GM12864 (cell line): ENCODE measurements at regions not wholly inside any gene's neighbourhood (a gene's known extent, or its start where the extent isn't known, plus 50 kb on each side); places are given as distances from the start of the nearest gene placed in this dataset.

Experiments used
- DNase-seq: peaks from one replicate; pipeline ENCODE4 v3.0.0-alpha.2; 2011; ENCODE audit warnings: low read depth
- H3K4me3 ChIP-seq: 2 replicates; pipeline ENCODE4 v1.5.1; 2011; ENCODE audit warnings: mild to moderate bottlenecking, low read depth, low read length, control low read depth
- TF ChIP-seq, protein P1 (sequence below): IDR thresholded peaks from 2 replicates; pipeline ENCODE4 v1.5.1; 2011; ENCODE audit warnings: low read depth, mild to moderate bottlenecking, moderate library complexity, low read length, control low read depth, inconsistent platforms; ENCODE audit errors: missing control alignments

DNA sequence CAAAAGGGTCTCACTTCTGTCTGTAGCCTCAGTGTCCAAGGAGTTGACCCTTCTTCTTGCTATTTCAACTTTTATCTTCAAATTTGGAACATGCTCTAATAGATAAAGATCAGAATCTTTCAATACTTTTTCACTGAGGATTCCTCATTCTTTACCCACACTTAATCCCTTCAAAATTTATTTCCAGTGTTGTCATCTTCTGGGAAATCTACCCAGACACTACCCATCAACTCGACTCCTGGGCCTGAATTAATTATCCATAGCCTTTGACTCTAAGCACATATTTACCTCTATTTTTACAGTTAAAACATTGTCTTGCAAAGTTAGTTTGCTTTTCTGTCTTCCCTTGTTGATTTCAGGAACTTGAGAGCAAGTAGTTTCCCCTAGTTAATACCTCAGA lies 1022.5 kb downstream of the PCDH9 start:
- TF ChIP-seq, protein P1, sequence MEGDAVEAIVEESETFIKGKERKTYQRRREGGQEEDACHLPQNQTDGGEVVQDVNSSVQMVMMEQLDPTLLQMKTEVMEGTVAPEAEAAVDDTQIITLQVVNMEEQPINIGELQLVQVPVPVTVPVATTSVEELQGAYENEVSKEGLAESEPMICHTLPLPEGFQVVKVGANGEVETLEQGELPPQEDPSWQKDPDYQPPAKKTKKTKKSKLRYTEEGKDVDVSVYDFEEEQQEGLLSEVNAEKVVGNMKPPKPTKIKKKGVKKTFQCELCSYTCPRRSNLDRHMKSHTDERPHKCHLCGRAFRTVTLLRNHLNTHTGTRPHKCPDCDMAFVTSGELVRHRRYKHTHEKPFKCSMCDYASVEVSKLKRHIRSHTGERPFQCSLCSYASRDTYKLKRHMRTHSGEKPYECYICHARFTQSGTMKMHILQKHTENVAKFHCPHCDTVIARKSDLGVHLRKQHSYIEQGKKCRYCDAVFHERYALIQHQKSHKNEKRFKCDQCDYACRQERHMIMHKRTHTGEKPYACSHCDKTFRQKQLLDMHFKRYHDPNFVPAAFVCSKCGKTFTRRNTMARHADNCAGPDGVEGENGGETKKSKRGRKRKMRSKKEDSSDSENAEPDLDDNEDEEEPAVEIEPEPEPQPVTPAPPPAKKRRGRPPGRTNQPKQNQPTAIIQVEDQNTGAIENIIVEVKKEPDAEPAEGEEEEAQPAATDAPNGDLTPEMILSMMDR = no peak
- no peak overlapping the region for H3K4me3 ChIP-seq
- no peak for DNase-seq

DNA sequence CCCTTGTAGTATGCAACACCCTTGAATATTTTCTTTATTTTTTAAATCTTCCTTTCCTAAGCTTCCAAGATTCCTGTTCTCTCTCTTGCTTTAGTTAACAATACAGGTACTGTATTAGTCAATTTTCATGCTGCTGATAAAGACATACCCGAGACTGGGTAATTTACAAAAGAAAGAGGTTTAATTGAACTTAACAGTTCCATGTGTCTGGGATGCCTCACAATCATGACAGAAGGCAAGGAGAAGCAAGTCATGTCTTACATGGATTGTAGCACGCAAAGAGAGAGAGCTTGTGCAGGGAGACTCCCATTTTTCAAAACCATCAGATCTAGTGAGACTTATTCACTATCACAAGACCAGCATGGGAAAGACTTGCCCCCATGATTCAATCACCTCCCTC lies 1024.3 kb downstream of the PCDH9 start:
- H3K4me3 ChIP-seq = no peak overlapping the region
- TF ChIP-seq, protein P1 = no peak
- DNase-seq = no peak

DNA sequence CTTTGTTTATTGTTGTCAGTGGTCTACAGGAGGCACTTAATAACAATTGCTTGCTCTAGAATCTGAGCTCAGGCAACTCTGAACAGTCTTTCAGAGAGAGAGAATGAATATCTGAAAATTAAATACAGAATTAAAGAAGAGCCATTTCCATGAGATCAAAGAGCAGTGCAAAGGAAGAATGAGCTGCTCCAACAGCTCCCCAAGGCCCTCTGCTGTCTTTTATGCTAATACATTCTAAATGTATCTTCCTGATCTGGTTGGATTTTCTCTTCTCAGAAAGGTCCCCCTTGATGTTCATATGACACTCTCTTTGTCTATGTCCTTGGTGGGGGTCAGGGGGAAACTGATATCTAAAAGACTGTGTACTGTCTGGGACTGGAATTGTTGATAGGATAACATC lies 1029.6 kb downstream of the PCDH9 start:
- TF ChIP-seq, protein P1 = no peak
- DNase-seq = no peak

DNA sequence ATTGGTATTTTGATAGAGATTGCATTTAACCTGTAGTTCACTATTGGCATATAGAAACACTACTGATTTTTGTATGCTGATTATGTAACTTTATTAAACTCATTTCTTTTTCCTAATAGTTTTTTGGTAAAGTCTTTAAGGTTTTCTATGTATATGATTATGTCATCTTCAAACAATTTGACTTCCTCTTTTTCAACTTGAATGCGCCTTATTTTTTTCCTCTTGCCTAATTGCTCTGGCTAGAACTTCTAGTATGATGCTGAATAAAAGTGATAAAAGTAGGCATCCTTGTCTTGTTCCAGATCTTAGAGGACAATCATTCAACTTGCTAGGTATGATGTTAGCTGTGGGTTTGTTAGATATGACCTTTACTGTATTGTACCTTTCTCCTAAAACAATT lies 1034.9 kb downstream of the PCDH9 start:
- TF ChIP-seq, protein P1 = no peak
- DNase-seq = no peak
- H3K4me3 ChIP-seq = no peak overlapping the region

More for the DNA sequence above, 1029.6 kb downstream of the PCDH9 start:
- H3K4me3 ChIP-seq = no peak overlapping the region

DNA sequence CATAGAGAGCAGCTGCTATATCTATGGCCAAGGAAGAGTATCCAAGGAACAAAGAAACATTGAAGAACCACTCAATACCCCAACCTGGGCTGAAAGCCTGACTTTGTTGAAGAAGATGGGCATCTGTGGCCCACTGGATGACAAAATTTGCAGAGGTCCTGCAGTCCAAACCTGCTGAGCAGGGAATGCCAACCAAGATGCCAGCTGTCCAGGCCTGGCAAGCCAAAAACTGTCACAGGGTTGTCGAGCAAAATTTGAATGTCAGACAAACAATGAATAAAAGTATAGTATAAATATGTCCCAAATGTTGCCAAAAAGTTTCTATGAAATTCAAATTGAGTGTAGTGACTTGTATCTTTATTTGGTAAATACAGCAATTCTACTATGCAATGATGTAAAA lies 1040.2 kb downstream of the PCDH9 start:
- no peak for DNase-seq
- no peak overlapping the region for H3K4me3 ChIP-seq
- TF ChIP-seq, protein P1 = no peak

DNA sequence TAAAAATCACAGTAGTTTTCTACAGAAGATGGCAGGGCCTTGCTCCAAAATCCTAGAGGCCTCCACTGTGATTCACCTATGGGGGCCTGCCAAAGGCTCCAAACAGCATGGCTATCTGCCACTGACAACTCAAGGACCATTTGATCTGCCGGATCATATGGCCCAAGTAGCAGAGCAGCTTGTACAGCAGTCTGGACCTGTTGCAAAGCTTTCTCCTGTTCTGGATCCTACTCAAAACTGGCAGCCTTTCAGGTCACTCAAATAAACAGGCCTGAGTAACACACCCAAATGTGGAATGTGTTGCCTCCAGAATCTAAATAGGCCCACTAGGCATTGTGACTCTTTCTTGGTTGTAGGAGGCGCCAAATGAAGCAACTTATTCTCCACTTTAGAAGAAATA lies 1049.3 kb downstream of the PCDH9 start:
- no peak for DNase-seq
- TF ChIP-seq, protein P1 = no peak
- no peak overlapping the region for H3K4me3 ChIP-seq

DNA sequence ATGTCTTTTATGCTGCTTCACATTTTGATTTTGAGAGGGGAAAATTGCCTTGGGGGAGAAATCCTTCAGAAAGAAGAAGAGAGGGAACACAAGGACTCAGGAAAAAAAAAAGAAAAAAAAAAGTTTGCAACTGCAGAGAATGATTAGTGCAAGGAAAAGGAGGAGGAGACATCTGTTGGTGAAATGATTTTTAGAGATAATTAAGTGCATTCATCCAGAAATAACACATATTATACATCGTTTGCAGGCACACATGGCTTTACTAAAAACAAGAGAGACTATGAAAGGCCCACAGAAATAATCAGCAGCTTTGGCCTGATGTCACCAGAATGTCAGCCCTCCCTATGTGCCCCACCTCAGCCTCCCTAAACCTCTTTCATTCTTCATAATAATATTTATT lies 1058.2 kb downstream of the PCDH9 start:
- TF ChIP-seq, protein P1 = no peak
- DNase-seq = no peak
- no peak overlapping the region for H3K4me3 ChIP-seq
